ENCODE measurements at regions not wholly inside any gene's neighbourhood (a gene's known extent, or its start where the extent isn't known, plus 50 kb on each side); places are given as distances from the start of the nearest gene placed in this dataset.

DNA sequence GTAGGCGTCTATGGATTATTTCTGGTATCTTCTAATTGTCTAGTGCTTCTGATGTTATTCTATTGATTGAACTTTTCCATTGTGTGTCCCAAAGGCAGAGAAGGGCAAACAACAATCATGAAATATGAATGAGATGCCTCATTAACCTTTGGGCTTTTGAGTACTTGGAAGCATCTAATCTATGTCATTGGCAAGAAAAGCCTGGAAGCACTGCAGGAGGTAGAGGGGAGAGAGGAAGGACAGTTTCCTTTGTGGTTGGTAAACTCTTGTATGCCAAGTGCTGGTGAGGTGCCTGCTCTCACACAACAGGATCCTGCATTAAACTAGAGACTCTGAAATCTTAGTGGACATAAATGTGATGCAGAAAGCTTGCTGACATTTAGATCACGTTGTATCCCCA, 155.2 kb upstream of the TPK1 start:
- DNase-seq (ENCODE audit: extremely low spot score), result no peak
- ChIA-PET POLR2A (no interaction called here), CTCF (no interaction called here)
- TF ChIP-seq L3MBTL2 (conservative IDR thresholded peaks at IDR 0.05) (no peak), CTBP1 (IDR thresholded peaks at IDR 0.05; ENCODE audit: borderline replicate concordance) (no peak), ARNT (IDR thresholded peaks at IDR 0.05) (no peak), ELF4 (IDR thresholded peaks at IDR 0.05) (no peak), FOXA1 (IDR thresholded peaks at IDR 0.05) (no peak), ZNF384 (IDR thresholded peaks at IDR 0.05) (no peak), SUZ12 (IDR thresholded peaks at IDR 0.05) (no peak), NFRKB (IDR thresholded peaks at IDR 0.05) (no peak), FOXM1 (IDR thresholded peaks at IDR 0.05; ENCODE audit: borderline replicate concordance) (no peak), LEF1 (IDR thresholded peaks at IDR 0.05; ENCODE audit: borderline replicate concordance) (no peak)
- TF ChIP-seq, protein P1, sequence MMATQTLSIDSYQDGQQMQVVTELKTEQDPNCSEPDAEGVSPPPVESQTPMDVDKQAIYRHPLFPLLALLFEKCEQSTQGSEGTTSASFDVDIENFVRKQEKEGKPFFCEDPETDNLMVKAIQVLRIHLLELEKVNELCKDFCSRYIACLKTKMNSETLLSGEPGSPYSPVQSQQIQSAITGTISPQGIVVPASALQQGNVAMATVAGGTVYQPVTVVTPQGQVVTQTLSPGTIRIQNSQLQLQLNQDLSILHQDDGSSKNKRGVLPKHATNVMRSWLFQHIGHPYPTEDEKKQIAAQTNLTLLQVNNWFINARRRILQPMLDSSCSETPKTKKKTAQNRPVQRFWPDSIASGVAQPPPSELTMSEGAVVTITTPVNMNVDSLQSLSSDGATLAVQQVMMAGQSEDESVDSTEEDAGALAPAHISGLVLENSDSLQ (IDR thresholded peaks at IDR 0.05), result no peak

DNA sequence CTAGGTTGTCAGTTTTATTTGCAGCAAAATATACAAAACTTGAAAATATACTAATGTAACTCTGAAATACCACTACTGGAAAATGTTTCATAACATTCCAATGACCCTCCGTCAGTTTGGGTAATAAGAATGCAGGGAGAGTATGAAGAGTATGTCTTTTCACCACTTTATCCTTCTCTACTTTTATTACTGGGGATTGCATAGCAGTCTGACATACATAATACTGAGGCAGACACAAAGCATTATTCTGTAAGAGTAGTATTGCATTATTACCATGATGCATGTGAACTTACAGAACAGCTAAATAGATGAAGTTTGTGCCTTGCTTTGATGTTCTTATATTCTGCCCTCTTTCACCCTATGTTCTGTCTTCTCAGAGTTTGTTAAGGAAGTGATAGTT, 151.8 kb upstream of the TPK1 start:
- DNase-seq (ENCODE audit: extremely low spot score), result no peak
- ChIA-PET CTCF (no interaction called here), POLR2A (no interaction called here)
- TF ChIP-seq CTBP1 (IDR thresholded peaks at IDR 0.05; ENCODE audit: borderline replicate concordance), result no peak
- no peak for TF ChIP-seq FOXK2 (IDR thresholded peaks at IDR 0.05)
- TF ChIP-seq, protein P1 (IDR thresholded peaks at IDR 0.05), result no peak
- no peak for TF ChIP-seq SP1 (IDR thresholded peaks at IDR 0.05)
- no peak for TF ChIP-seq TARDBP (IDR thresholded peaks at IDR 0.05)
- TF ChIP-seq ZNF384 (IDR thresholded peaks at IDR 0.05), result no peak
- TF ChIP-seq L3MBTL2 (conservative IDR thresholded peaks at IDR 0.05), result no peak
- no peak for TF ChIP-seq ELF4 (IDR thresholded peaks at IDR 0.05)
- TF ChIP-seq ARNT (IDR thresholded peaks at IDR 0.05), result no peak
- no peak for TF ChIP-seq BHLHE40 (IDR thresholded peaks at IDR 0.05; ENCODE audit: borderline replicate concordance)
- no peak for TF ChIP-seq FOXM1 (IDR thresholded peaks at IDR 0.05; ENCODE audit: borderline replicate concordance)
- no peak for TF ChIP-seq SUZ12 (IDR thresholded peaks at IDR 0.05)
- TF ChIP-seq NFRKB (IDR thresholded peaks at IDR 0.05), result no peak
- TF ChIP-seq HDGF (IDR thresholded peaks at IDR 0.05; ENCODE audit: borderline replicate concordance), result no peak
- TF ChIP-seq LEF1 (IDR thresholded peaks at IDR 0.05; ENCODE audit: borderline replicate concordance), result no peak

DNA sequence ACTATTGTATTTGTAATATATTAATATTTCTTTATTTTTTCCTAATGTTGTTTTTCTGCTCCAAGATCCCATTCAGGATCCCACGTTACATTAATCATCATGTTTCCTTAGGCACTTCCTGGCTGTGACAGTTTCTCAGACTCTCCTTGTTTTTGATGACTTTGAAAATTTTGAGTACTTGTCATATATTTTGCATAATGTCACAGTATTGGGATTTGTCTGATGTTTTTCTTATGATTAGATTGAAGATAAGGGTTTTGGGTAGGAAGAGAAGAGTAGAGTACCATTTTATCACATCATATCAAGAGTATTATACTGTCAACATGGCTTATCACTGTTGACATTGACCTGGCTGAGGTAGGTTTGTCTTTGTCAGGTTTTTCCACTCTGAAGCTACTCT, 146.3 kb upstream of the TPK1 start:
- no peak for DNase-seq (ENCODE audit: extremely low spot score)
- CTCF ChIA-PET, result no interaction called here
- POLR2A ChIA-PET, result no interaction called here
- TF ChIP-seq CTBP1 (IDR thresholded peaks at IDR 0.05; ENCODE audit: borderline replicate concordance) (no peak), SUZ12 (IDR thresholded peaks at IDR 0.05) (no peak), BHLHE40 (IDR thresholded peaks at IDR 0.05; ENCODE audit: borderline replicate concordance) (no peak), ZNF384 (IDR thresholded peaks at IDR 0.05) (no peak), FOXK2 (IDR thresholded peaks at IDR 0.05) (no peak), LEF1 (IDR thresholded peaks at IDR 0.05; ENCODE audit: borderline replicate concordance) (no peak), ELF4 (IDR thresholded peaks at IDR 0.05) (no peak)
- TF ChIP-seq, protein P1 (IDR thresholded peaks at IDR 0.05), result no peak

DNA sequence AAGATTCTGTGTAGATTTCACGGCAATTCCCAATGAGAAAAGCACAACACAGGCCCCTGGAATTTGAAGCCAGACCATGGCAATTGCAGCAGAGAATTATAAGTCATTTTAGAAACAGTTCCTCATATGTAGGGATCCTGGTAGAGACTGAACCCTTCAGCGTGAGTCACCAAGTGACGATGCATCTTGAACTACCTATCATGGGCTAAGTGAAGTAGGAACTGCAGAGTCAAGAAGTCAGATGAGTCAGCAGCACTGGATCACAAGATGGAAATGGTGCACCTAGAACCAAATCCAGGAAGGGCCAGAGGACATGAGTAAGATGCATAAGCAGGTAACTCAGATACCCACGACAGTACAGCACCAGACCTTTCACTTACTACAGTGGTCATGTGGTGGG, 140.0 kb upstream of the TPK1 start:
- ChIA-PET POLR2A (no interaction called here), CTCF (no interaction called here)
- no peak for TF ChIP-seq TARDBP (IDR thresholded peaks at IDR 0.05)
- no peak for TF ChIP-seq BHLHE40 (IDR thresholded peaks at IDR 0.05; ENCODE audit: borderline replicate concordance)
- no peak for TF ChIP-seq FOXK2 (IDR thresholded peaks at IDR 0.05)
- no peak for TF ChIP-seq SUZ12 (IDR thresholded peaks at IDR 0.05)
- TF ChIP-seq LEF1 (IDR thresholded peaks at IDR 0.05; ENCODE audit: borderline replicate concordance), result no peak
- TF ChIP-seq CTBP1 (IDR thresholded peaks at IDR 0.05; ENCODE audit: borderline replicate concordance), result no peak
- TF ChIP-seq FOXM1 (IDR thresholded peaks at IDR 0.05; ENCODE audit: borderline replicate concordance), result no peak
- TF ChIP-seq SP1 (IDR thresholded peaks at IDR 0.05), result no peak
- TF ChIP-seq FOXA1 (IDR thresholded peaks at IDR 0.05), result no peak
- TF ChIP-seq, protein P1 (IDR thresholded peaks at IDR 0.05), result no peak
- no peak for TF ChIP-seq ELF4 (IDR thresholded peaks at IDR 0.05)
- TF ChIP-seq NFRKB (IDR thresholded peaks at IDR 0.05), result no peak
- no peak for TF ChIP-seq ZNF384 (IDR thresholded peaks at IDR 0.05)
- DNase-seq (ENCODE audit: extremely low spot score), result no peak

DNA sequence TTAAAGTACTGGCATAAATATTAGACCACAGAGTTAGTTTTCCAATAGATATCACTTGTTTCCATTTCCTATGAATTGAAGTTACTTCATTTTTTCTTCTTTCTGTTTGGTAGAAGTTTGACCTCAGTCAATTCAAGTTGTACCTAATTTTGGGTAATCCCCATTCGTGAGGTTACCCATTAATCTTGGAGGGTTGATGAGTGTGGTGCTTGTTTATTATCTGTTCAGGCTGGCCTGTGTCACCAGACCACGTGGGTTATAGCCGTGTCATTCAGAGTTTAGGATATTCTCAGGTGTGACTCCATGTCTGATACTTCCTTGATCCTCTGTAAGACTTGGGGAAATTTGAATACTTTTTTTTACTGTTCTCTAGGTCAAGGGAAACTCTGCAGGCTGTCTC, 133.9 kb upstream of the TPK1 start:
- TF ChIP-seq ELF4 (IDR thresholded peaks at IDR 0.05) (no peak), LEF1 (IDR thresholded peaks at IDR 0.05; ENCODE audit: borderline replicate concordance) (no peak), SUZ12 (IDR thresholded peaks at IDR 0.05) (no peak), BHLHE40 (IDR thresholded peaks at IDR 0.05; ENCODE audit: borderline replicate concordance) (no peak), FOXM1 (IDR thresholded peaks at IDR 0.05; ENCODE audit: borderline replicate concordance) (no peak), NFRKB (IDR thresholded peaks at IDR 0.05) (no peak), ARNT (IDR thresholded peaks at IDR 0.05) (no peak), HDGF (IDR thresholded peaks at IDR 0.05; ENCODE audit: borderline replicate concordance) (no peak), L3MBTL2 (conservative IDR thresholded peaks at IDR 0.05) (no peak), ZNF384 (IDR thresholded peaks at IDR 0.05) (no peak), SP1 (IDR thresholded peaks at IDR 0.05) (no peak), CTBP1 (IDR thresholded peaks at IDR 0.05; ENCODE audit: borderline replicate concordance) (no peak)
- TF ChIP-seq, protein P1 (IDR thresholded peaks at IDR 0.05), result no peak
- no peak for DNase-seq (ENCODE audit: extremely low spot score)

More for the DNA sequence above, 133.9 kb upstream of the TPK1 start:
- POLR2A ChIA-PET, result no interaction called here
- CTCF ChIA-PET, result no interaction called here
